ENCODE measurements at regions not wholly inside any gene's neighbourhood (a gene's known extent, or its start where the extent isn't known, plus 50 kb on each side); places are given as distances from the start of the nearest gene placed in this dataset.

- H3K4me3 ChIP-seq, result no peak overlapping the region
- intact Hi-C loops (cut with DNase I), result no loop called here
- WGBS, 2 donors, result 35 to 58% methylated on average over 2 of the region's 2 CpGs
- H3K4me1 ChIP-seq, result peaks cover 5% of the 10 kb centered on the region
- TF ChIP-seq POLR2A (IDR thresholded peaks at IDR 0.05) (no peak), CTCF (IDR thresholded peaks at IDR 0.05) (no peak)
- H3K9me3 ChIP-seq, result no peaks in the 10 kb centered on the region
- DNase-seq (no peak), ATAC-seq (no peak)
- H3K27me3 ChIP-seq, result no peaks in the 10 kb centered on the region
- H3K36me3 ChIP-seq (replicated peaks in 1 of 2; ENCODE audit: insufficient read depth in 1 of 2, low read depth in 2 of 2), result no peaks in the 10 kb centered on the region
- no peak overlapping the region for H3K27ac ChIP-seq
Observed at GRCh38 chr6:19660123-19660910, 176.9 kb upstream of the ID4 start.

- no peaks in the 10 kb centered on the region for H3K27me3 ChIP-seq
- no peaks in the 10 kb centered on the region for H3K9me3 ChIP-seq
- H3K36me3 ChIP-seq (replicated peaks in 1 of 2; ENCODE audit: insufficient read depth in 1 of 2, low read depth in 2 of 2), result no peaks in the 10 kb centered on the region
- WGBS, 2 donors, result 79 to 87% methylated on average over 3 of the region's 3 CpGs
- H3K4me3 ChIP-seq, result no peak overlapping the region
- H3K4me1 ChIP-seq, result peaks cover 12% of the 10 kb centered on the region
- ATAC-seq, result no peak
- no peak overlapping the region for H3K27ac ChIP-seq
- intact Hi-C loops (cut with DNase I), result no loop called here
- TF ChIP-seq CTCF (IDR thresholded peaks at IDR 0.05), result no peak
- TF ChIP-seq POLR2A (IDR thresholded peaks at IDR 0.05), result no peak
- no peak for DNase-seq
Observed at GRCh38 chr6:19662911-19663310, 174.3 kb upstream of the ID4 start.

- H3K9me3 ChIP-seq, result no peaks in the 10 kb centered on the region
- no peak overlapping the region for H3K27ac ChIP-seq
- H3K27me3 ChIP-seq, result no peaks in the 10 kb centered on the region
- DNase-seq (no peak), ATAC-seq (no peak)
- TF ChIP-seq POLR2A (IDR thresholded peaks at IDR 0.05), result no peak
- TF ChIP-seq CTCF (IDR thresholded peaks at IDR 0.05), result no peak
- WGBS, 2 donors, result 74 to 78% methylated on average over 6 of the region's 6 CpGs
- H3K4me1 ChIP-seq, result peaks cover 12% of the 10 kb centered on the region
- H3K4me3 ChIP-seq, result no peak overlapping the region
- H3K36me3 ChIP-seq (replicated peaks in 1 of 2; ENCODE audit: insufficient read depth in 1 of 2, low read depth in 2 of 2), result no peaks in the 10 kb centered on the region
- intact Hi-C loops (cut with DNase I), result no loop called here
Observed at GRCh38 chr6:19663479-19663878, 173.7 kb upstream of the ID4 start.

GRCh38 chr6:19664050-19664449 lies 173.1 kb upstream of the ID4 start:
- ATAC-seq, result no peak
- 88 to 96% methylated on average over 7 of the region's 7 CpGs for WGBS, 2 donors
- intact Hi-C loops (cut with DNase I), result no loop called here

More at GRCh38 chr6:19664050-19664449, 173.1 kb upstream of the ID4 start:
- H3K36me3 ChIP-seq (replicated peaks in 1 of 2; ENCODE audit: insufficient read depth in 1 of 2, low read depth in 2 of 2), result no peaks in the 10 kb centered on the region
- no peaks in the 10 kb centered on the region for H3K27me3 ChIP-seq
- no peak overlapping the region for H3K4me3 ChIP-seq
- H3K27ac ChIP-seq, result no peak overlapping the region
- no peak for TF ChIP-seq CTCF (IDR thresholded peaks at IDR 0.05)
- TF ChIP-seq POLR2A (IDR thresholded peaks at IDR 0.05), result no peak
- no peaks in the 10 kb centered on the region for H3K9me3 ChIP-seq
- no peak for DNase-seq
- peaks cover 12% of the 10 kb centered on the region for H3K4me1 ChIP-seq
